ENCODE measurements at regions not wholly inside any gene's neighbourhood (a gene's known extent, or its start where the extent isn't known, plus 50 kb on each side); places are given as distances from the start of the nearest gene placed in this dataset.
"Not testable (repeated sequence)": the region's sequence is repeated elsewhere in the genome, so short reads cannot be mapped to it uniquely, and the experiment has no call there.

GRCh38 chr2:133647386-133647785 lies 79.1 kb upstream of the NCKAP5 start:
- H2AFZ ChIP-seq; ATAC-seq; H3K27ac Mint-ChIP-seq; H3F3A ChIP-seq (replicated peaks; ENCODE audit: low read depth); H3K9me3 Mint-ChIP-seq; H3K27ac ChIP-seq (ENCODE audit: low read depth); H3K79me2 ChIP-seq (replicated peaks; ENCODE audit: insufficient read depth); H3K36me3 ChIP-seq (ENCODE audit: insufficient read depth); H3K27me3 ChIP-seq (ENCODE audit: insufficient read depth); H3K4me3 Mint-ChIP-seq; H3K4me3 ChIP-seq; H3K9me2 ChIP-seq (ENCODE audit: insufficient read depth); H4K20me1 ChIP-seq (replicated peaks; ENCODE audit: insufficient read depth); H3K36me3 Mint-ChIP-seq (ENCODE audit: low read depth); H3K27me3 Mint-ChIP-seq (ENCODE audit: insufficient read depth, low read depth, poor library complexity); DNase-seq (ENCODE audit: low spot score); H3K4me2 ChIP-seq: not testable (repeated sequence)
- peaks cover 19% of the 10 kb centered on the region for H3K4me1 Mint-ChIP-seq
- H3K4me1 ChIP-seq (ENCODE audit: insufficient read depth) = peaks cover 16% of the 10 kb centered on the region

GRCh38 chr2:133651861-133652260 lies 83.6 kb upstream of the NCKAP5 start:
- Mint-ChIP-seq H3K4me1 (no peaks in the 10 kb centered on the region), H3K9me3 (no peaks in the 10 kb centered on the region), H3K36me3 (ENCODE audit: low read depth) (no peaks in the 10 kb centered on the region; the same call in 2 of the 3 replicates), H3K4me3 (no peak overlapping the region), H3K27me3 (ENCODE audit: insufficient read depth, low read depth, poor library complexity) (no peaks in the 10 kb centered on the region), H3K27ac (no peak overlapping the region)
- no peak overlapping the region for H2AFZ ChIP-seq
- no peaks in the 10 kb centered on the region for H3K27me3 ChIP-seq (ENCODE audit: insufficient read depth)
- no peaks in the 10 kb centered on the region for H3K4me1 ChIP-seq (ENCODE audit: insufficient read depth)
- H3K36me3 ChIP-seq (ENCODE audit: insufficient read depth) = no peaks in the 10 kb centered on the region
- H3F3A ChIP-seq (replicated peaks; ENCODE audit: low read depth) = no peaks in the 10 kb centered on the region
- no peak overlapping the region for H3K4me2 ChIP-seq
- H3K9me2 ChIP-seq (ENCODE audit: insufficient read depth) = peaks cover 4% of the 10 kb centered on the region; the same call in 1 of the 2 replicates
- H3K79me2 ChIP-seq (replicated peaks; ENCODE audit: insufficient read depth) = no peaks in the 10 kb centered on the region
- no peak for DNase-seq (ENCODE audit: low spot score)
- no peak overlapping the region for H3K4me3 ChIP-seq
- no peaks in the 10 kb centered on the region for H4K20me1 ChIP-seq (replicated peaks; ENCODE audit: insufficient read depth)
- no peak overlapping the region for H3K27ac ChIP-seq (ENCODE audit: low read depth)
- no peak for ATAC-seq
- TF ChIP-seq, protein P1, sequence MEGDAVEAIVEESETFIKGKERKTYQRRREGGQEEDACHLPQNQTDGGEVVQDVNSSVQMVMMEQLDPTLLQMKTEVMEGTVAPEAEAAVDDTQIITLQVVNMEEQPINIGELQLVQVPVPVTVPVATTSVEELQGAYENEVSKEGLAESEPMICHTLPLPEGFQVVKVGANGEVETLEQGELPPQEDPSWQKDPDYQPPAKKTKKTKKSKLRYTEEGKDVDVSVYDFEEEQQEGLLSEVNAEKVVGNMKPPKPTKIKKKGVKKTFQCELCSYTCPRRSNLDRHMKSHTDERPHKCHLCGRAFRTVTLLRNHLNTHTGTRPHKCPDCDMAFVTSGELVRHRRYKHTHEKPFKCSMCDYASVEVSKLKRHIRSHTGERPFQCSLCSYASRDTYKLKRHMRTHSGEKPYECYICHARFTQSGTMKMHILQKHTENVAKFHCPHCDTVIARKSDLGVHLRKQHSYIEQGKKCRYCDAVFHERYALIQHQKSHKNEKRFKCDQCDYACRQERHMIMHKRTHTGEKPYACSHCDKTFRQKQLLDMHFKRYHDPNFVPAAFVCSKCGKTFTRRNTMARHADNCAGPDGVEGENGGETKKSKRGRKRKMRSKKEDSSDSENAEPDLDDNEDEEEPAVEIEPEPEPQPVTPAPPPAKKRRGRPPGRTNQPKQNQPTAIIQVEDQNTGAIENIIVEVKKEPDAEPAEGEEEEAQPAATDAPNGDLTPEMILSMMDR (conservative IDR thresholded peaks at IDR 0.05; ENCODE audit: low read depth in 2 of 2) = no peak
- TF ChIP-seq, protein P2, sequence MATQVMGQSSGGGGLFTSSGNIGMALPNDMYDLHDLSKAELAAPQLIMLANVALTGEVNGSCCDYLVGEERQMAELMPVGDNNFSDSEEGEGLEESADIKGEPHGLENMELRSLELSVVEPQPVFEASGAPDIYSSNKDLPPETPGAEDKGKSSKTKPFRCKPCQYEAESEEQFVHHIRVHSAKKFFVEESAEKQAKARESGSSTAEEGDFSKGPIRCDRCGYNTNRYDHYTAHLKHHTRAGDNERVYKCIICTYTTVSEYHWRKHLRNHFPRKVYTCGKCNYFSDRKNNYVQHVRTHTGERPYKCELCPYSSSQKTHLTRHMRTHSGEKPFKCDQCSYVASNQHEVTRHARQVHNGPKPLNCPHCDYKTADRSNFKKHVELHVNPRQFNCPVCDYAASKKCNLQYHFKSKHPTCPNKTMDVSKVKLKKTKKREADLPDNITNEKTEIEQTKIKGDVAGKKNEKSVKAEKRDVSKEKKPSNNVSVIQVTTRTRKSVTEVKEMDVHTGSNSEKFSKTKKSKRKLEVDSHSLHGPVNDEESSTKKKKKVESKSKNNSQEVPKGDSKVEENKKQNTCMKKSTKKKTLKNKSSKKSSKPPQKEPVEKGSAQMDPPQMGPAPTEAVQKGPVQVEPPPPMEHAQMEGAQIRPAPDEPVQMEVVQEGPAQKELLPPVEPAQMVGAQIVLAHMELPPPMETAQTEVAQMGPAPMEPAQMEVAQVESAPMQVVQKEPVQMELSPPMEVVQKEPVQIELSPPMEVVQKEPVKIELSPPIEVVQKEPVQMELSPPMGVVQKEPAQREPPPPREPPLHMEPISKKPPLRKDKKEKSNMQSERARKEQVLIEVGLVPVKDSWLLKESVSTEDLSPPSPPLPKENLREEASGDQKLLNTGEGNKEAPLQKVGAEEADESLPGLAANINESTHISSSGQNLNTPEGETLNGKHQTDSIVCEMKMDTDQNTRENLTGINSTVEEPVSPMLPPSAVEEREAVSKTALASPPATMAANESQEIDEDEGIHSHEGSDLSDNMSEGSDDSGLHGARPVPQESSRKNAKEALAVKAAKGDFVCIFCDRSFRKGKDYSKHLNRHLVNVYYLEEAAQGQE (IDR thresholded peaks at IDR 0.05; ENCODE audit: unreplicated experiment) = no peak
- TF ChIP-seq ZNF331 (CRISPR knock-in tag; IDR thresholded peaks at IDR 0.05; ENCODE audit: low read depth) = no peak
- no peak for TF ChIP-seq EZH2phosphoT487 (IDR thresholded peaks at IDR 0.05; ENCODE audit: unreplicated experiment)
- TF ChIP-seq STAT1 (IDR thresholded peaks at IDR 0.05; ENCODE audit: unreplicated experiment) = no peak
- no peak for TF ChIP-seq JUNB (IDR thresholded peaks at IDR 0.05; ENCODE audit: unreplicated experiment)
- no peak for TF ChIP-seq CREB1 (CRISPR knock-in tag; IDR thresholded peaks at IDR 0.05; ENCODE audit: low read depth)
- TF ChIP-seq ETS1 (IDR thresholded peaks at IDR 0.05) = no peak
- no peak for TF ChIP-seq ZNF462 (CRISPR knock-in tag; IDR thresholded peaks at IDR 0.05)
- TF ChIP-seq EZH2 (IDR thresholded peaks at IDR 0.05; ENCODE audit: low read depth, unreplicated experiment) = no peak

Data from GM23338 (cell line).